ENCODE measurements at regions not wholly inside any gene's neighbourhood (a gene's known extent, or its start where the extent isn't known, plus 50 kb on each side); places are given as distances from the start of the nearest gene placed in this dataset.

GRCh38 chr14:96627811-96628775, 125.9 kb downstream of the PAPOLA start:
- H3K4me1 ChIP-seq (ENCODE audit: control insufficient read depth, extremely low read depth, insufficient read depth, low read length): no peaks in the 10 kb centered on the region
- dilution Hi-C loops (cut with MboI; ENCODE audit: extremely low pct_ligation_motif_present, low sequenced_read_pairs) (no loop called here), intact Hi-C loops (cut with micrococcal nuclease) (no loop called here)
- no peak overlapping the region for H2AFZ ChIP-seq (ENCODE audit: low read depth, low read length)
- H3K4me2 ChIP-seq (ENCODE audit: insufficient read depth, low read length): no peak overlapping the region
- H3K36me3 ChIP-seq (ENCODE audit: control insufficient read depth in 2 of 2, extremely low read depth in 1 of 2, insufficient read depth in 2 of 2, low read length in 2 of 2): no peaks in the 10 kb centered on the region
- no peak for TF ChIP-seq POLR2AphosphoS5 (IDR thresholded peaks at IDR 0.05; ENCODE audit: insufficient read depth, low read depth, low read length)
- no peak for TF ChIP-seq MYC (IDR thresholded peaks at IDR 0.05; ENCODE audit: low read depth, low read length)
- TF ChIP-seq JUN (IDR thresholded peaks at IDR 0.05; ENCODE audit: borderline replicate concordance, insufficient read depth, insufficient read length, low read depth): no peak
- no peak for TF ChIP-seq POLR2A (IDR thresholded peaks at IDR 0.05; ENCODE audit: low read depth, low read length)
- TF ChIP-seq GATA2 (IDR thresholded peaks at IDR 0.05; ENCODE audit: insufficient read depth, insufficient read length, low read depth, low read length): no peak
- no peak for TF ChIP-seq MAX (IDR thresholded peaks at IDR 0.05; ENCODE audit: insufficient read depth, insufficient read length)
- no peak for TF ChIP-seq FOS (IDR thresholded peaks at IDR 0.05; ENCODE audit: borderline replicate concordance, insufficient read depth, low read length)
- TF ChIP-seq EZH2 (IDR thresholded peaks at IDR 0.05; ENCODE audit: borderline replicate concordance, low read depth, low read length, severe bottlenecking): no peak
- TF ChIP-seq CTCF (IDR thresholded peaks at IDR 0.05; ENCODE audit: extremely low read depth in 1 of 2, insufficient read depth in 1 of 2, low read depth in 1 of 2, low read length in 2 of 2): no peak
- POLR2A ChIA-PET: no interaction called here
- no peaks in the 10 kb centered on the region for H3K9me3 ChIP-seq (replicated peaks; ENCODE audit: control insufficient read depth, insufficient read depth, low read length)
- CTCF ChIA-PET: no interaction called here
- DNase-seq (ENCODE audit: low read depth, low spot score) (no peak), FAIRE-seq (no peak)
- H4K20me1 ChIP-seq (replicated peaks; ENCODE audit: control insufficient read depth, extremely low read depth, insufficient read depth, low read length): no peaks in the 10 kb centered on the region
- H3K9me1 ChIP-seq (replicated peaks; ENCODE audit: control insufficient read depth, extremely low read depth, insufficient read depth, low read length): no peaks in the 10 kb centered on the region
- H3K27ac ChIP-seq (ENCODE audit: insufficient read depth, low read depth, low read length): no peak overlapping the region
- H3K9ac ChIP-seq (replicated peaks; ENCODE audit: extremely low read depth, insufficient read depth, low read length): no peak overlapping the region
- no peaks in the 10 kb centered on the region for H3K27me3 ChIP-seq (ENCODE audit: control insufficient read depth in 2 of 2, insufficient read depth in 2 of 2, low read length in 2 of 2)
- BruUV-seq (replicated peaks): no TSS peak
- no peaks in the 10 kb centered on the region for H3K79me2 ChIP-seq (ENCODE audit: control insufficient read depth, insufficient read depth, low read length)
- no peak overlapping the region for H3K4me3 ChIP-seq (replicated peaks in 1 of 3; ENCODE audit: insufficient read depth in 1 of 3, low read depth in 1 of 3, low read length in 3 of 3)

Data from endothelial cell of umbilical vein (primary cell).